BJ (cell line): ENCODE measurements at regions not wholly inside any gene's neighbourhood (a gene's known extent, or its start where the extent isn't known, plus 50 kb on each side); places are given as distances from the start of the nearest gene placed in this dataset.

Source experiments
- CTCF ChIA-PET: fragments of 350-600 bp; formaldehyde crosslinking; extraction: SDS; loops from one replicate; lab custom pipeline; 2021; ENCODE audit warnings: antibody characterized with exemption, inconsistent platforms; lab: Yijun Ruan, JAX
- POLR2A ChIA-PET: fragments of 300-600 bp; sonication (Branson Sonifier 250); formaldehyde crosslinking; extraction: SDS; loops from one replicate; lab custom pipeline; 2021; ENCODE audit warnings: antibody characterized with exemption; lab: Charles Lee
- DNase-seq: peaks from one replicate; pipeline ENCODE4 v3.0.0-alpha.2; 2011; ENCODE audit warnings: low read depth
- H3K27me3 ChIP-seq: 2 replicates; pipeline ENCODE4 v1.6.0; 2011; ENCODE audit warnings: low read length; ENCODE audit not compliant: control insufficient read depth, insufficient read depth
- H3K36me3 ChIP-seq: 2 replicates; pipeline ENCODE4 v1.5.1; 2011; ENCODE audit warnings: low read length; ENCODE audit not compliant: control insufficient read depth, insufficient read depth
- H3K4me3 ChIP-seq: 2 replicates; pipeline ENCODE4 v1.5.1; 2011; ENCODE audit warnings: low read depth, mild to moderate bottlenecking, control low read depth, low read length
- TF ChIP-seq, protein P1 (sequence below): IDR thresholded peaks from 2 replicates; pipeline ENCODE4 v1.5.1; 2011; ENCODE audit warnings: low read depth, mild to moderate bottlenecking, control low read depth, inconsistent platforms, low read length, moderate library complexity; ENCODE audit not compliant: insufficient read depth

DNA sequence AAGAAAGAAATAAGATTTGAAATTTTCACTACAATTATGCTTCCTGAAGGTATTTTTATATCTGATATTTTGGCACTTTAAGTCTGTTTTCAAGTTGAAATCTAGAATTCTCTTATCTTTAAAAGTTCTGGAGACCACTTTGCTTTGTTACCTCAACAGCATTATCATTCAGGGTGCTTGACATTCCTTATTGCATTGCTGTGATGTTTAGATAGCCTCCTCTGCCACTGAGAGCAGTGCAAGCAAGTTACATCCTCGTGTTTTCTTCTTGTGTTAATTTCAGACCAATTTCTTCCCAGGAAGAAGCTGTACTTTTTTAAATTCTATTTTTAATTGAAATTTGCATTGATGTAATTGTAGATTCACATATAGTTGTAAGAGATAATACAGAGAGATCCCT lies 333.9 kb upstream of the KIRREL3 start:
- TF ChIP-seq, protein P1, sequence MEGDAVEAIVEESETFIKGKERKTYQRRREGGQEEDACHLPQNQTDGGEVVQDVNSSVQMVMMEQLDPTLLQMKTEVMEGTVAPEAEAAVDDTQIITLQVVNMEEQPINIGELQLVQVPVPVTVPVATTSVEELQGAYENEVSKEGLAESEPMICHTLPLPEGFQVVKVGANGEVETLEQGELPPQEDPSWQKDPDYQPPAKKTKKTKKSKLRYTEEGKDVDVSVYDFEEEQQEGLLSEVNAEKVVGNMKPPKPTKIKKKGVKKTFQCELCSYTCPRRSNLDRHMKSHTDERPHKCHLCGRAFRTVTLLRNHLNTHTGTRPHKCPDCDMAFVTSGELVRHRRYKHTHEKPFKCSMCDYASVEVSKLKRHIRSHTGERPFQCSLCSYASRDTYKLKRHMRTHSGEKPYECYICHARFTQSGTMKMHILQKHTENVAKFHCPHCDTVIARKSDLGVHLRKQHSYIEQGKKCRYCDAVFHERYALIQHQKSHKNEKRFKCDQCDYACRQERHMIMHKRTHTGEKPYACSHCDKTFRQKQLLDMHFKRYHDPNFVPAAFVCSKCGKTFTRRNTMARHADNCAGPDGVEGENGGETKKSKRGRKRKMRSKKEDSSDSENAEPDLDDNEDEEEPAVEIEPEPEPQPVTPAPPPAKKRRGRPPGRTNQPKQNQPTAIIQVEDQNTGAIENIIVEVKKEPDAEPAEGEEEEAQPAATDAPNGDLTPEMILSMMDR: no peak
- POLR2A ChIA-PET: no interaction called here
- Histone ChIP-seq H3K27me3 (no peaks in the 10 kb centered on the region), H3K36me3 (no peaks in the 10 kb centered on the region), H3K4me3 (no peak overlapping the region)
- CTCF ChIA-PET: interaction anchor here (0.8 to 2.1 kb wide), 2 partner anchors 11 to 25 kb away, joined by 3 to 7 read pairs; no protein-coding TSS in a partner anchor
- DNase-seq: no peak

DNA sequence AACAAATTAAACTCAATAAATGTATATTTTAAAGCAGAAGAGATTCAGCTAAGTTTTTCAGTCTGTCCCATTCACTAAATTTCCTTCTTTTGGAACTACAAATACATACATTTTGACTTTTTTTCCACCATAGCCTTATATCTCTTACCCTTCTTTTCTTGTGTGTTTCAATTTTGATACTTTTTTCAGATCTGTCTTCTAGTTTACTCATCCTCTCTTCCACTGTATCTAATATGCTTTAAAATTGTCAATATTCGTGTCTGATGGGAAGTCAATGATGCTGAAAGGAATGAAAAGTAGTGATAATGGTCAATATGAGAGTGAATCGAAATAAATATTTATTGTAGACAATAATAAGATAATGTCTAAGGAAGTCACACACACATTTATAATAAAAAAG lies 332.3 kb upstream of the KIRREL3 start:
- DNase-seq: no peak
- Histone ChIP-seq H3K36me3 (no peaks in the 10 kb centered on the region), H3K27me3 (no peaks in the 10 kb centered on the region), H3K4me3 (no peak overlapping the region)
- TF ChIP-seq, protein P1: no peak
- ChIA-PET CTCF (interaction anchor here (2.1 kb wide), 1 partner anchor 13 kb away, joined by 7 read pairs; no protein-coding TSS in a partner anchor), POLR2A (no interaction called here)

DNA sequence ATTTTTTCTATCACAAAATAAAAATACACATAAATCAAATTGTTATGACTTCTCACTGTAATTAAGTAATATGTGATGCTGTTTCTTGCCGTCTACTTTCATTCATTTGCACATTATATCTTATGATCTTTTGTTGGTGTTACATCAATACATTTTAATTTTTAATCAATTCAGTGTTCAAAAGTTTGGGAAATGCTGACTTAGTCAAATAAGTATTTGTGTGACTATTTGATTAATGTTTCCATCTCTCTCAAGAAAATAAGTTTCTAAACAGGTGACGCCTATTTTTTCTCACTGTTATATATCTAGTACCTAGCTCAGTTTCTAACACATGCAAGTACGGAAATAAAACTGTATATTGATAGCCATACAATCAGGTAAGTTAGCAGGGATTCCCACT lies 329.5 kb upstream of the KIRREL3 start:
- no peak overlapping the region for H3K4me3 ChIP-seq
- no peaks in the 10 kb centered on the region for H3K27me3 ChIP-seq
- no peaks in the 10 kb centered on the region for H3K36me3 ChIP-seq
- TF ChIP-seq, protein P1: no peak
- CTCF ChIA-PET: no interaction called here
- POLR2A ChIA-PET: no interaction called here
- no peak for DNase-seq

DNA sequence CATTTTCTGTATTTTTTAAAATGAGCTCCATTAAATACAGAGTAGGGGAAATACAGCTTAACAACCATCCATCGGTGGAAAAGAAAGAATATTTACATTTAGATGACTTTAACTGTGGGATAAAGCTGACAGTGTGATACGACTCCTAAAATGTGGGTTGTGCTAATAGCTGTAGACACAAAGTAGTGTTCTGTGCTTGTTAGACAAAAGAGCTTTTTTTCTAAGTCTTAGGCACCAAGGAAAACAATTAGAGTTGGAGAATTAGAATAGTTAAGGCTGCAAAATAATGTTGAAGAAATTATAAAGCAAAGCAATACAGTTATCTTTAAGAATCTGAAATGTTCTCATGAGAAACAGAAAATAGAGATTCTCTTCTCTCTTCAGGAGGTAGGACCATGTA lies 307.7 kb upstream of the KIRREL3 start:
- Histone ChIP-seq H3K27me3 (peaks cover 3% of the 10 kb centered on the region; the same call in 1 of the 2 replicates), H3K36me3 (no peaks in the 10 kb centered on the region), H3K4me3 (no peak overlapping the region)
- POLR2A ChIA-PET: interaction anchor here (0.6 kb wide), 1 partner anchor 390 kb away, joined by 3 read pairs; no protein-coding TSS in a partner anchor
- no peak for DNase-seq
- TF ChIP-seq, protein P1: no peak
- CTCF ChIA-PET: interaction anchor here (0.8 to 1.2 kb wide), 2 partner anchors 8 to 63 kb away, joined by 3 read pairs; no protein-coding TSS in a partner anchor

DNA sequence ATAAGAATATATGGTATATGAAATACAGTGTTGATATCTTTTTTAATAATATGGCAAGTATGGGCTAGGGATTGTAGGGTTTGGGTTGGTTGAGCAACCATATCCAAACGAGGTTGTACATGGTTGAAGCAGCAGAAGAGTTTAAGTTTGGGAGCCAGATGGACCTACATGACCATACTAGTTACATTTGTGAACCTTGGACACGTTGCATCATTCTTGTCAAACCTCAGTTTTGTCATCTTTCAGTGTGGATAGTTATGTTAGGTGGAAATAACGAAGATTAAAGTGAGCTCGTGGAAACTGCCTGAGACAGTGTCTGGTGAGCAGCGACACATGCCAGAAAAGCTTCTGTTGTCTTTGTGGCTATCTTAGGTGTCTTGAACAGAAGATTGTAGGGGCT lies 307.1 kb upstream of the KIRREL3 start:
- POLR2A ChIA-PET: no interaction called here
- TF ChIP-seq, protein P1: no peak
- peaks cover 3% of the 10 kb centered on the region; the same call in 1 of the 2 replicates for H3K27me3 ChIP-seq
- no peaks in the 10 kb centered on the region for H3K36me3 ChIP-seq
- no peak overlapping the region for H3K4me3 ChIP-seq
- DNase-seq: no peak
- CTCF ChIA-PET: no interaction called here
